H9 (cell line): ENCODE measurements at regions not wholly inside any gene's neighbourhood (a gene's known extent, or its start where the extent isn't known, plus 50 kb on each side); places are given as distances from the start of the nearest gene placed in this dataset.

Source experiments
- DNase-seq: peaks from one replicate; pipeline ENCODE4 v3.0.0-alpha.2; 2017
- H2AFZ ChIP-seq: one replicate; pipeline ENCODE4 v1.6.1; 2013; ENCODE audit warnings: mild to moderate bottlenecking, low read length, control low read depth, moderate library complexity
- H2AK5ac ChIP-seq: 2 replicates; pipeline ENCODE4 v1.6.1; 2013; ENCODE audit warnings: low read length, control low read depth, mixed read lengths; ENCODE audit not compliant: insufficient read length
- H2BK120ac ChIP-seq: one replicate; pipeline ENCODE4 v1.6.1; 2013; ENCODE audit warnings: low read depth, mild to moderate bottlenecking, low read length, control low read depth, inconsistent platforms; ENCODE audit not compliant: poor library complexity, severe bottlenecking
- H2BK12ac ChIP-seq: 2 replicates; pipeline ENCODE4 v1.6.1; 2013; ENCODE audit warnings: low read length, control low read depth, mixed read lengths, low read depth; ENCODE audit not compliant: insufficient read length
- H2BK15ac ChIP-seq: 2 replicates; pipeline ENCODE4 v1.6.1; 2013; ENCODE audit warnings: low read depth, low read length, control low read depth
- H2BK20ac ChIP-seq: one replicate; pipeline ENCODE4 v1.6.1; 2013; ENCODE audit warnings: low read depth, mild to moderate bottlenecking, low read length, control low read depth, inconsistent platforms; ENCODE audit not compliant: poor library complexity, severe bottlenecking
- H2BK5ac ChIP-seq: 2 replicates; pipeline ENCODE4 v1.6.1; 2013; ENCODE audit warnings: low read length, control low read depth, mixed read lengths; ENCODE audit not compliant: insufficient read length
- H3K14ac ChIP-seq: 2 replicates; pipeline ENCODE4 v1.6.1; 2013; ENCODE audit warnings: low read length, control low read depth; ENCODE audit not compliant: insufficient read depth
- H3K18ac ChIP-seq: 2 replicates; pipeline ENCODE4 v1.6.1; 2013; ENCODE audit warnings: low read depth, mild to moderate bottlenecking, mixed read lengths, low read length, control low read depth; ENCODE audit not compliant: insufficient read length
- H3K23ac ChIP-seq: 2 replicates; pipeline ENCODE4 v1.6.1; 2013; ENCODE audit warnings: low read length, control low read depth, mixed read lengths, low read depth; ENCODE audit not compliant: insufficient read length
- H3K23me2 ChIP-seq: 2 replicates; pipeline ENCODE4 v1.6.1; 2013; ENCODE audit warnings: low read depth, mild to moderate bottlenecking, mixed read lengths, low read length, control low read depth; ENCODE audit not compliant: insufficient read length, poor library complexity, severe bottlenecking
- H3K27ac ChIP-seq: 2 replicates; pipeline ENCODE4 v1.5.1; 2013; ENCODE audit warnings: low read length, control low read depth, mixed read lengths, low read depth; ENCODE audit not compliant: insufficient read length
- H3K27me3 ChIP-seq: 2 replicates; pipeline ENCODE4 v1.6.1; 2013; ENCODE audit warnings: low read length, control low read depth, inconsistent platforms; ENCODE audit not compliant: insufficient read depth
- H3K4ac ChIP-seq: 2 replicates; pipeline ENCODE4 v1.6.1; 2013; ENCODE audit warnings: low read depth, mild to moderate bottlenecking, control low read depth, inconsistent platforms, low read length, moderate library complexity
- H3K4me1 ChIP-seq: 2 replicates; pipeline ENCODE4 v1.6.1; 2013; ENCODE audit warnings: low read length, control low read depth, inconsistent platforms; ENCODE audit not compliant: insufficient read depth
- H3K4me2 ChIP-seq: 2 replicates; pipeline ENCODE4 v1.6.1; 2013; ENCODE audit warnings: low read length, control low read depth, mixed read lengths; ENCODE audit not compliant: insufficient read length, insufficient read depth
- H3K56ac ChIP-seq: 2 replicates; pipeline ENCODE4 v1.6.1; 2013; ENCODE audit warnings: low read depth, mild to moderate bottlenecking, mixed read lengths, low read length, control low read depth; ENCODE audit not compliant: insufficient read length
- H3K79me1 ChIP-seq: 2 replicates; pipeline ENCODE4 v1.6.1; 2013; ENCODE audit warnings: low read depth, mild to moderate bottlenecking, moderate library complexity, low read length, control low read depth, inconsistent platforms; ENCODE audit not compliant: insufficient read depth, poor library complexity, severe bottlenecking
- H3K79me2 ChIP-seq: 2 replicates; pipeline ENCODE4 v1.6.1; 2013; ENCODE audit warnings: low read length, control low read depth, inconsistent platforms; ENCODE audit not compliant: insufficient read depth
- H3K9ac ChIP-seq: 2 replicates; pipeline ENCODE4 v1.6.1; 2013; ENCODE audit warnings: low read length, control low read depth, mixed read lengths; ENCODE audit not compliant: insufficient read length; ENCODE audit errors: extremely low read depth
- H3K9me3 ChIP-seq: one replicate; pipeline ENCODE4 v1.6.1; 2013; ENCODE audit warnings: low read depth, low read length, inconsistent platforms; ENCODE audit not compliant: control insufficient read depth
- H3T11ph ChIP-seq: one replicate; pipeline ENCODE4 v1.6.1; 2013; ENCODE audit warnings: mild to moderate bottlenecking, low read length, control low read depth, inconsistent platforms
- H4K20me1 ChIP-seq: one replicate; pipeline ENCODE4 v1.6.1; 2013; ENCODE audit not compliant: control insufficient read depth, insufficient read length, insufficient read depth
- H4K5ac ChIP-seq: 2 replicates; pipeline ENCODE4 v1.6.1; 2013; ENCODE audit warnings: low read depth, mild to moderate bottlenecking, mixed read lengths, low read length, control low read depth; ENCODE audit not compliant: insufficient read length
- H4K8ac ChIP-seq: replicated peaks from 2 replicates; pipeline ENCODE4 v1.6.1; 2013; ENCODE audit warnings: low read length, control low read depth, mixed read lengths, low read depth; ENCODE audit not compliant: insufficient read length
- H4K91ac ChIP-seq: 2 replicates; pipeline ENCODE4 v1.6.1; 2013; ENCODE audit warnings: low read depth, mild to moderate bottlenecking, moderate library complexity, mixed read lengths, low read length, control low read depth; ENCODE audit not compliant: insufficient read length
- H3K27ac Mint-ChIP-seq, 3 experiments: 2 replicates in 2 of 3; 3 replicates in 1 of 3; pipeline ENCODE4 v1.8.0; 2020 to 2021; ENCODE audit warnings: mixed read lengths in 3 of 3, mild to moderate bottlenecking in 1 of 3, moderate library complexity in 1 of 3
- H3K27me3 Mint-ChIP-seq: 2 replicates; pipeline ENCODE4 v1.8.0; 2021; ENCODE audit warnings: low read depth, mild to moderate bottlenecking, moderate library complexity, mixed read lengths
- H3K36me3 Mint-ChIP-seq, 3 experiments: 2 replicates in 2 of 3; 3 replicates in 1 of 3; pipeline ENCODE4 v1.8.0; 2020 to 2021; ENCODE audit warnings: low read depth in 3 of 3, mixed read lengths in 3 of 3; ENCODE audit not compliant: insufficient read depth in 1 of 3
- H3K4me1 Mint-ChIP-seq, 2 experiments: 2 replicates each; pipeline ENCODE4 v1.8.0; 2020; ENCODE audit warnings: mixed read lengths in 2 of 2
- H3K4me3 Mint-ChIP-seq, 2 experiments: 2 replicates in 1 of 2; 3 replicates in 1 of 2; pipeline ENCODE4 v1.8.0; 2020 to 2021; ENCODE audit warnings: mild to moderate bottlenecking in 2 of 2, mixed read lengths in 2 of 2, moderate library complexity in 1 of 2
- H3K9me3 Mint-ChIP-seq, 2 experiments: 2 replicates in 1 of 2; 3 replicates in 1 of 2; pipeline ENCODE4 v1.8.0; 2020; ENCODE audit warnings: mild to moderate bottlenecking in 2 of 2, mixed read lengths in 2 of 2, moderate library complexity in 1 of 2
- CTCF ChIP-seq: fragments of 200-600 bp; sonication (generic); conservative IDR thresholded peaks from 3 replicates; pipeline ENCODE4 v1.8.0; 2021; ENCODE audit warnings: antibody characterized with exemption, mild to moderate bottlenecking
- whole genome bisulfite sequencing: extraction: QIAGEN DNeasy Blood & Tissue Kit; methylation state at CpG from one replicate; pipeline ENCODE4 v1.1.7; 2013; ENCODE audit warnings: missing lambda C conversion rate, low lambda C conversion rate, mixed read lengths; ENCODE audit not compliant: insufficient read length; ENCODE audit errors: extremely low coverage; 5-methylcytosine and 5-hydroxymethylcytosine counted together

- H3K23ac ChIP-seq: no peak overlapping the region
- TF ChIP-seq CTCF: no peak
These were observed 752.5 kb upstream of the ZWINT start for GRCh38 chr10:57113545-57113944.

More at GRCh38 chr10:57113545-57113944, 752.5 kb upstream of the ZWINT start:
- DNase-seq: no peak
- peaks cover 2% of the 10 kb centered on the region; the same call in 1 of the 2 replicates for H3K27me3 Mint-ChIP-seq
- no peak overlapping the region for H3K4me3 Mint-ChIP-seq
- Histone ChIP-seq H4K91ac (no peak overlapping the region), H2BK12ac (no peak overlapping the region), H3K79me1 (no peaks in the 10 kb centered on the region), H3K9me3 (no peaks in the 10 kb centered on the region), H4K20me1 (no peaks in the 10 kb centered on the region), H4K8ac (no peak overlapping the region), H3K56ac (no peak overlapping the region), H2AK5ac (no peak overlapping the region), H2BK120ac (no peak overlapping the region), H2BK20ac (no peak overlapping the region), H3K27me3 (no peaks in the 10 kb centered on the region), H3K18ac (no peak overlapping the region), H2AFZ (no peak overlapping the region), H3K23me2 (no peaks in the 10 kb centered on the region), H2BK5ac (no peak overlapping the region), H3K4ac (no peak overlapping the region), H3K14ac (no peak overlapping the region), H2BK15ac (no peak overlapping the region), H4K5ac (no peak overlapping the region), H3K27ac (no peak overlapping the region), H3K79me2 (no peaks in the 10 kb centered on the region), H3K9ac (no peak overlapping the region), H3T11ph (no peak overlapping the region), H3K4me2 (no peak overlapping the region), H3K4me1 (no peaks in the 10 kb centered on the region)
- H3K9me3 Mint-ChIP-seq: peaks cover 6 to 12% of the 10 kb centered on the region in 2 experiments; a peak in 3 of 5 replicates
- H3K27ac Mint-ChIP-seq: no peak overlapping the region
- H3K4me1 Mint-ChIP-seq: peaks cover 3 to 9% of the 10 kb centered on the region in 2 experiments; a peak in 3 of 4 replicates
- H3K36me3 Mint-ChIP-seq: peaks cover 0 to 20% (median 2%) of the 10 kb centered on the region in 3 experiments; a peak in 4 of 7 replicates
- WGBS: no CpG with 5 or more reads among the region's 2 CpGs
